Activated T-cell treated with anti-CD3 and anti-CD28 coated beads, Interleukin-2, amount 50 U/mL, for 24 hours (primary cell): ENCODE measurements at regions not wholly inside any gene's neighbourhood (a gene's known extent, or its start where the extent isn't known, plus 50 kb on each side); places are given as distances from the start of the nearest gene placed in this dataset.
A peak's percentile ranks its signal among the peaks of the same experiment; 100 is the strongest.

Experiments used
- DNase-seq: peaks from one replicate; pipeline ENCODE4 v3.0.0-alpha.2; 2020
- H3K27ac Mint-ChIP-seq: 2 replicates; pipeline ENCODE4 v1.8.0; 2020; ENCODE audit warnings: mild to moderate bottlenecking, mixed read lengths
- H3K27me3 Mint-ChIP-seq: 2 replicates; pipeline ENCODE4 v1.8.0; 2020; ENCODE audit warnings: mixed read lengths
- H3K36me3 Mint-ChIP-seq: 2 replicates; pipeline ENCODE4 v1.8.0; 2020; ENCODE audit warnings: low read depth, mixed read lengths
- H3K4me1 Mint-ChIP-seq: 2 replicates; pipeline ENCODE4 v1.8.0; 2020; ENCODE audit warnings: low read depth, mixed read lengths
- H3K4me3 Mint-ChIP-seq: 2 replicates; pipeline ENCODE4 v1.8.0; 2020; ENCODE audit warnings: mild to moderate bottlenecking, moderate library complexity, mixed read lengths
- H3K9me3 Mint-ChIP-seq: 2 replicates; pipeline ENCODE4 v1.8.0; 2020; ENCODE audit warnings: mixed read lengths

DNA sequence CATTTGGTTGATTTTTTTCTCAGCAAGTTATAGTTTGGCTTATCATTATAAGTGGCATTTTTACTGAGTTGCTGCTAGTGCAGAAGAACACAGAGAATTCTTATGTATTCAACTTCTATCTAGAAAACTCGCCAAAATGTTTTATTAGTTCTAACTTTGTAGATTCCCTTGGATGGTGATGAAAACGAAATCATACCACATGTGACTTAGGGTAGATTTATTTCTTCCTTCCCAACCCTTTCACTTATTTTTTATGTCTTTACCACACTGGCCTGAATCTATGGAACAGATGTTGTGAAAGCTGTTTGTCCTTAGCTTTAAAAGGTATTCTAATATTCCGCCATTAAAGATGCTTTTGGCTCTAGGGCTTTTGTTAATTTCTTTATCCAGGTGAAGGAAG lies 503.3 kb upstream of the CFAP20DC start:
- no peaks in the 10 kb centered on the region for H3K36me3 Mint-ChIP-seq
- peaks cover 23% of the 10 kb centered on the region for H3K4me1 Mint-ChIP-seq
- no peaks in the 10 kb centered on the region for H3K27me3 Mint-ChIP-seq
- H3K4me3 Mint-ChIP-seq, result no peak overlapping the region
- no peak overlapping the region for H3K27ac Mint-ChIP-seq
- no peaks in the 10 kb centered on the region for H3K9me3 Mint-ChIP-seq
- DNase-seq, result no peak

DNA sequence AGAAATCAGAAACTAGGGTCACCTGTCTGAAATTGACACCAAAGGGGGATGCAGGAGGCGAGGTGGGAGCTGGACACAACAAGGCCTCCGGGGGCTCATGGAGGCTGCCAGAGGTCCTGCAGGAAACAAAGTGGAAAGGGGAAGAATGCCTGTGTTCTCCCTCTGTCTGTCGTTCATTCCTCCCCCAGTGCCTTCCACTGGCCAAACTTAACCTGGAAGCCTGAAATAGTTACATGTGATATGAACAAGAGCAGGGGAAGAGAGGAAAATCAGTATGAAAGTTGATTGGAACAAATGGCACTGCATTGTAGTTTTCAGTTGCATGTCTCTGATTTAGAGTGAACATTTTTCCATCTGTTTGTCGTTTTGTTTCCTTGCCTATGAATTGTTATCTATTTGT lies 502.0 kb upstream of the CFAP20DC start:
- Mint-ChIP-seq H3K9me3 (no peaks in the 10 kb centered on the region), H3K27ac (no peak overlapping the region), H3K36me3 (no peaks in the 10 kb centered on the region), H3K4me1 (peaks cover 17% of the 10 kb centered on the region), H3K27me3 (no peaks in the 10 kb centered on the region), H3K4me3 (no peak overlapping the region)
- DNase-seq, result no peak

DNA sequence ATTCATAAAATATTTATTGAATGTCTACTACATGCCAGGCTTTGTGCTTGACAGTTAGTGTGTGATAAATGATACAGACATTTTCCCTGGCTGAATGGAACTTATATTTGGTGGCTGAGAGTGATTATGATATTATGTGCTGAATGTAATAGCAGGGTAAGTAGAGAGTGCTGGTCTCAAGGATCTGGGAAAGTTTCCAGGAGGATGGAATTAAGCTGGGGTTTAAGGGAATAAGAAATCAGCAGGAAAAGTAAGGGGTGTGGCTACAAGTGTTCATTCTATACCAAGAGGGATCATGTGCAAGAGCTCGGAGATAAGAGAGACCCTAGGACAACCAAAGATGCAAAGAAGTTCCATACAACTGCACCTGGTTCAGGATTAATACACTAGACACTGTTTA lies 500.1 kb upstream of the CFAP20DC start:
- Mint-ChIP-seq H3K9me3 (no peaks in the 10 kb centered on the region), H3K27ac (no peak overlapping the region), H3K27me3 (no peaks in the 10 kb centered on the region), H3K36me3 (no peaks in the 10 kb centered on the region), H3K4me3 (no peak overlapping the region), H3K4me1 (peaks cover 6% of the 10 kb centered on the region)
- no peak for DNase-seq

DNA sequence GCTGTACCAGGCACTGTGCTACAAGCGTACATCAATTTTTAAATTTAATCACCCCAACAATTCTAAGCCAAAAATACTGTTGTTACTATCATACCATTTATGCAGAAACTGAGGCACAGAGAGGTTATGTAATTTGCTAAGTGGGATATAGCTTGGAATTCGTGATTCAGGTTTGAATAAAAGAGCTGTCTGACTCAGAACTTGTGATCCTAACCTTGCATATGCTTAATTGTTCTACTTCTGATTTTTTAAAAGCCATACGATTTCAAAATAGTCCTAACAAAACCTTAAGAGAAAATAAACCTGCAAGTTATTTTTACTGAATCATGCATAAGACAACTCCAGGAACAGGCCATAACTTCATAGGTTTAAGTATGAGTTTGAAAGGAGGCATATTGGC lies 498.0 kb upstream of the CFAP20DC start:
- Mint-ChIP-seq H3K27ac (no peak overlapping the region), H3K27me3 (no peaks in the 10 kb centered on the region), H3K4me3 (no peak overlapping the region), H3K4me1 (peaks cover 3% of the 10 kb centered on the region), H3K9me3 (no peaks in the 10 kb centered on the region), H3K36me3 (no peaks in the 10 kb centered on the region)
- no peak for DNase-seq

DNA sequence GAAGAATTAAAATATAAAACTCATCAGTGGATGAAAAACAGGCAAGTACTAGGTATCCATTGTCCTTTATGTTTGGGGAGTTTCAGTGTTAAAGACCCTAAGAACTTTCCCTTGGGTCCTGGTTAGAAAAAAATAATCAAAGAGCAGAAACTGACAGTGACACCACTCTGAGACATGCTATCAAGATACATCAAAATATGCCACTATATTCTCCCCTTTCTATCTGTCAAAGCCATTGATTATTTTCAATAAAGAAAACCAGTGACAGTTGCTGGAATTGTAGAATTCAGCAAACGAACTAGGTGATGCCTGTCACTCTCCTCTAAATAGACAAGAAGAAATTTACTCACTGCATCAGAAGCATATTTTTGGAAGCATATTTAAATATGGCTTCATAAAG lies 496.7 kb upstream of the CFAP20DC start:
- Mint-ChIP-seq H3K4me1 (peaks cover 10% of the 10 kb centered on the region), H3K9me3 (no peaks in the 10 kb centered on the region), H3K27ac (no peak overlapping the region), H3K27me3 (no peaks in the 10 kb centered on the region), H3K36me3 (no peaks in the 10 kb centered on the region), H3K4me3 (no peak overlapping the region)
- no peak for DNase-seq

DNA sequence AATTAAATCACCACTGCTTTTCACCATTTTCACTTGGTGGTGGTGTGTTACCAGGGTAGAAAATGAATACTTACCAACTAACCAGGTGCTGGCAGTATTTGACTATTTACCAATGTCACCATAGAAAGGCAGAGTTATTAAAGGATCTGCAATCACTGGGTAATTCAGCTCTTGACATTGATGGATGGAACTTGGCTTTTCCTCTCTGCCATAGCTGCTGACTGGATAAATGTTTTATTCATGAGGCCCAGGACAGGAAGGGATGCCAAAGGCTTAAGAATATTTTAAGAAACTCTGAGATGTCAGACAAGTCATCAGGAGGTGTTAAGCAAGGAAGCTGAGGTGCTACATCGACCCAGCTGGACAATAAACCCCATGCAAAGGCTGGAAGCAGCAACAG lies 495.5 kb upstream of the CFAP20DC start:
- Mint-ChIP-seq H3K9me3 (no peaks in the 10 kb centered on the region), H3K36me3 (no peaks in the 10 kb centered on the region), H3K4me3 (no peak overlapping the region), H3K4me1 (peaks cover 19% of the 10 kb centered on the region), H3K27ac (no peak overlapping the region), H3K27me3 (no peaks in the 10 kb centered on the region)
- no peak for DNase-seq

DNA sequence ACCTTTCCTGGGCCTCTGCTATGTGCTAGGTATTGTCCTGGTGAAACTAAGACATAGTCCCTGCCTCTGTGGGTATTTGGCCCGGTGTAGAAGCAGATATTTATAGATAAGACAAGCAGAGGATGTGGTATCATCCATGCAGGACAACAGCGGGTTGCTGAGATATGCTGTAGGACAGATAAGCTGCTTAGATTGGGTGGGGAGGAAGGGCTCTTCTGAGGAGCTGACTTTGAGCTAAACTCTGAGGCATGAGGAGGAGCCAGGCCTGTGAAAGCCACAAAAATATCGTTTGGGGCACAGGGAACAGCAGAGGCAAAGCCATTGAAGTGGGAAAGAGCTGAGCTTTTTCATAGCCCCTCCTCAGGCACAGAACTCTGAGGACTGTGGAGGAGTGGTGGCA lies 492.5 kb upstream of the CFAP20DC start:
- Mint-ChIP-seq H3K27ac (no peak overlapping the region), H3K36me3 (no peaks in the 10 kb centered on the region), H3K9me3 (no peaks in the 10 kb centered on the region), H3K4me1 (peaks cover 23% of the 10 kb centered on the region), H3K27me3 (no peaks in the 10 kb centered on the region), H3K4me3 (no peak overlapping the region)
- no peak for DNase-seq

DNA sequence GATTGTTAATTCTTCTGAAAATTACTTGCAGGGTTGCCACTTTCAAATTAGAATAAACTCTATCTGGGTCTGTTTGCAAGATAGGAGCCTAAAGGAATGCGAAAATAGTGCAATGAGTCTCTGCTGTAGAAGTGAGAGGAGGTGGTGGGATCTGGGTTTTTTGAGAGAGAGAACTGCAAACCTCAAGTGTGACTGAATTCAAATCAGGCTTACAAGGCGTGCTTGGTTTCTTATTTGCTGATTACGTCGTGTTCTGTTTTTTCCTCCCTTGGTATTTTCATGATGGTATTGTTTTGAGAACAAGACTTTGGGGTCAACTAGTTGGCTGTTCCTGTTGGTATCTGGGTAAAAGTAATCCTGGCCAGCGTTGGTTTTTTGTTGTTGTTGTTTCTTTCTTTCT lies 490.9 kb upstream of the CFAP20DC start:
- H3K27me3 Mint-ChIP-seq, result no peaks in the 10 kb centered on the region
- H3K9me3 Mint-ChIP-seq, result no peaks in the 10 kb centered on the region
- peak overlapping the region; percentile 53 for H3K27ac Mint-ChIP-seq
- no peaks in the 10 kb centered on the region for H3K36me3 Mint-ChIP-seq
- no peak overlapping the region for H3K4me3 Mint-ChIP-seq
- peaks cover 23% of the 10 kb centered on the region for H3K4me1 Mint-ChIP-seq
- DNase-seq, result no peak

DNA sequence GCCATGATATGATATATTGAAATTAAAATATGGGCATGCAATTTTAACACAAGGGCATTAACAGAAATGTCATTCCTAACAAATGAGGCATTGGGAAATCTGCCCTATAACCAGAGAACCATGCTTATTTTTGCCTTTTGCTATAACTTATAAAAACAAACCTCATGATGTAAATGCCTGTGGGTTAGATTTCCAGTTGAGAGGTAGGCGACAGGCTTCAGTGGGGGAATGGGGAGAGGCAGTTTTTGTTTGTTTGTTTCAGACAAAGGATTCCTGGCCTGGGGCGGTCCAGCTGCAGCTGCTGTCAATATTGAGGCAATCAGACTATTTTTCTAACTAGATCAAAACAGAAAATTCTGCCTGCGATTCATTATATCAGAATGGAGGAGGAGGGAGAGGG lies 490.4 kb upstream of the CFAP20DC start:
- Mint-ChIP-seq H3K27me3 (no peaks in the 10 kb centered on the region), H3K4me3 (no peak overlapping the region), H3K27ac (peak overlapping the region; percentile 53), H3K4me1 (peaks cover 23% of the 10 kb centered on the region), H3K36me3 (no peaks in the 10 kb centered on the region), H3K9me3 (no peaks in the 10 kb centered on the region)
- no peak for DNase-seq

DNA sequence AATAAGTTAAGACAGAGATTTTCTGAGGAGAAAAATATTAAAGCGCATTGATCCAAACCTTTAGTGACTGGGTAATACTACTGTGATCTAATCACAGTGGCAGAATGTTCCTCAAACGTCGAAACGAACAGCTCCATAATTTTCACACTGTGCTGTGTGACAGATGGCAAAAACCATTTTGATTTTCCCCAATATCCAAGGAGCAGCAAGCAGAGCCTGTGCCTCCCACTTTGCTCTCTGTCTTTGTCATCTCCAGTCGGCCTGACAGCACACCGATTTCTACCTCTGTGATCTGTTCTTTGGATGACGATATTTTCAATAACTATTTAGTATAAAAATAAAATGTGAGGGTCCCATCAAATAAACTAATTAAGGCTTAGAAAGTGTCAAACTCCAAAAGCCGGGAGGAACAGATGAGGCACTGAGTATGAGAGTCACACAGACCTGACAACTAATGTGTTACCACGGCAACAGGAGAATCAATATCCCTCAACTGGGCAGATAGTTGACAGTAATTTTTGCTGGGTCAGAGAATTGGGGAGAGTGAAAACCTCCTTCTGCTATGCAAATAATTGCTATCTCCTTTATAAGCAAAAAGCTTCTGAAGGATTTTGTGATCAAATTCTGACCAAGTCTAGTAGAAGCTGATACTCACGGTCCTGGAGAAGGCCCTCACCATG lies 489.1 kb upstream of the CFAP20DC start:
- peaks cover 23% of the 10 kb centered on the region for H3K4me1 Mint-ChIP-seq

DNA sequence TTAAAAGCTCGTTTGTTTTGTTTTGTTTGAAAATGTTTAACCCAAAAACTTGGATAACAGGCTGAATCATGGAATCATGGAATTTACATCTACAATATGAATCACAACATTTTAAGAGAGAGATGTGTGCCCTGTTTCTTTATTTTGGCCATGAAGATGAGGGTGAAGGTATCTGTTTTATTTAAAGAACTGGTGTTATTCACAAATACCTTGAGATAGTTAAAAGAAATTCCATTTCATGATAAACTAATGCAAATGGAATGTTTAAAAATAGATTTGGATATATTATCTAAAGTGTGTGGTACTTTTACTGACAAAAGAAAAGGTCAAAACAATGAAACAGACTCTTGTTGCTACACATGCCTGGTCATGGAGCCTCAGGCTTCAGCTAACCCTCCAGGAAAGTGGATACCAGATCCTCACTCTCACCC lies 486.0 kb upstream of the CFAP20DC start:
- no peaks in the 10 kb centered on the region for H3K27me3 Mint-ChIP-seq
- no peaks in the 10 kb centered on the region for H3K9me3 Mint-ChIP-seq
- H3K36me3 Mint-ChIP-seq, result no peaks in the 10 kb centered on the region
- no peak overlapping the region for H3K27ac Mint-ChIP-seq
- H3K4me3 Mint-ChIP-seq, result no peak overlapping the region
- DNase-seq, result no peak
- peaks cover 9% of the 10 kb centered on the region for H3K4me1 Mint-ChIP-seq

More for the DNA sequence above, 489.1 kb upstream of the CFAP20DC start:
- DNase-seq, result no peak
- no peaks in the 10 kb centered on the region for H3K36me3 Mint-ChIP-seq
- no peaks in the 10 kb centered on the region for H3K27me3 Mint-ChIP-seq
- H3K9me3 Mint-ChIP-seq, result no peaks in the 10 kb centered on the region
- H3K27ac Mint-ChIP-seq, result no peak overlapping the region
- H3K4me3 Mint-ChIP-seq, result no peak overlapping the region

DNA sequence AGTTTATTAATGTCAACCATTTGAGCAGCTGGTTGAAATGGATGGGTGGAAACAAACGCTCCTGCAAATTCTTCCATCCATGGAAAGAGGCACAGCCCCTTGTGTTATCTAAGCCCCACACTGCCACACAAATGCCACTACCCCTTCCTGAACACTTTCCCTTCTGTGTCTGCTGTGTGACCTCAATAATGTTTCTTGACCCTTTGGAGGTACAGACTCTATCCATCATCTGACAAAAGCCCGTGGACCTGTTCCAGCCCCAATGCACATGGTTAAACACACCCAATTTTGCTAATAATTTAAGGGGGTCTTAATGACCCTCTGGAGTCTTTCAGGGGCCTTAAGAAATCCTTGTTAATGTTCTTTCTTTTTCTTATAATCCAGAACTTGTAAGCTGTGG lies 482.2 kb upstream of the CFAP20DC start:
- no peaks in the 10 kb centered on the region for H3K9me3 Mint-ChIP-seq
- no peak for DNase-seq
- H3K4me1 Mint-ChIP-seq, result peaks cover 19% of the 10 kb centered on the region
- no peaks in the 10 kb centered on the region for H3K36me3 Mint-ChIP-seq
- no peak overlapping the region for H3K27ac Mint-ChIP-seq
- H3K4me3 Mint-ChIP-seq, result no peak overlapping the region
- no peaks in the 10 kb centered on the region for H3K27me3 Mint-ChIP-seq

DNA sequence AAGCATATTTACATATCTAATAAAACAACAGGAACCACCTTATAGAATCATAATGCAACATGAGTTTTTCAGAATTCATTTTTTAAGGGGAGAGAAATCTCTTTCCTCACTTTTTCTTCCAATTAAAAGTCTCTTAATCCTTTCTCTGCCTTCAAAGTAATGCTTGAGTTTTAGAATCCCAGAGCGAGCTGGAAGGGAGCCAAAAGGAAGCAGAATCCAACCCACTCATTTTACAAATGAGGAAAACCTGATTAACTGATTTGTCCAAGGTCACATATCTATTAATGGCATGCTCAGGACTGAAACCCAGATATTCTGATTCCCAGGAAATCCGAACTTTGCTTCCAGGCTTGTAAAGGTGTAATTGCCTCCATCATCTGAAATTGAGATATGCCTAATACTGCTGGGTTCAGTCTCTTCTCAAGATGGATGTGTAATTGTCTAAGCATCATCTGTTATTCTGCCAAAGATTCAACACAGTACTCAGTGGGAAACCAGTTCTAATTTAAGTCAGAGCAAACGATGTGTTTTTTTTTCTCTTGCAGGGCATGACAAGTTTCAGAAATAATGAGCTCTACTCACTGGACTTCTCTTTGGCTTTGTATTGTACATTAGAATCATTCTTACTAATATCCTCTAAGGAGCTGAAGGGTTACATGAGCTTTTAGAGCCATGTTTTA lies 481.4 kb upstream of the CFAP20DC start:
- H3K27ac Mint-ChIP-seq, result no peak overlapping the region
- H3K4me3 Mint-ChIP-seq, result no peak overlapping the region
- no peaks in the 10 kb centered on the region for H3K36me3 Mint-ChIP-seq

DNA sequence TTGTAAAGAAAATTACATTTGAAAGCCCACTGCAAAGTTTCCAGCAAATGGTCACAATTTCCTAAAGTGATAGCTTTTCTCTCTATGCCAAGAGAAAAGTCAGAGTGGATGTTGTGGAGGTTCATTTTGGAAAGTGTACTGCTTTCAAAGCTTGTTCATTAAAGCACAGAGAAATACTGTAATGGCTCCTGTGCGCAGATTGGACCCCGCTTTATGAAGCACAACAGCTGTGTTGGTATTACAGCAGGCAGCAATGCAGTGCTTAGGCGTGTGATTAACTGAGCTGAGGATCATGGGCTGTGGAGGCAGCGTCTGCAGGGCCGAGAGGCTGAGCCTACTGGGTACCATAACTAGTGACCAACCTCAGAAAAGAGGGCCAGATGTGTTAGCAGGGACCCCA lies 478.4 kb upstream of the CFAP20DC start:
- Mint-ChIP-seq H3K36me3 (no peaks in the 10 kb centered on the region), H3K4me3 (no peak overlapping the region), H3K4me1 (peaks cover 30% of the 10 kb centered on the region), H3K27ac (peak overlapping the region; percentile 52), H3K9me3 (no peaks in the 10 kb centered on the region), H3K27me3 (no peaks in the 10 kb centered on the region)
- no peak for DNase-seq

More for the DNA sequence above, 481.4 kb upstream of the CFAP20DC start:
- Mint-ChIP-seq H3K4me1 (peaks cover 26% of the 10 kb centered on the region), H3K9me3 (no peaks in the 10 kb centered on the region), H3K27me3 (no peaks in the 10 kb centered on the region)
- no peak for DNase-seq

DNA sequence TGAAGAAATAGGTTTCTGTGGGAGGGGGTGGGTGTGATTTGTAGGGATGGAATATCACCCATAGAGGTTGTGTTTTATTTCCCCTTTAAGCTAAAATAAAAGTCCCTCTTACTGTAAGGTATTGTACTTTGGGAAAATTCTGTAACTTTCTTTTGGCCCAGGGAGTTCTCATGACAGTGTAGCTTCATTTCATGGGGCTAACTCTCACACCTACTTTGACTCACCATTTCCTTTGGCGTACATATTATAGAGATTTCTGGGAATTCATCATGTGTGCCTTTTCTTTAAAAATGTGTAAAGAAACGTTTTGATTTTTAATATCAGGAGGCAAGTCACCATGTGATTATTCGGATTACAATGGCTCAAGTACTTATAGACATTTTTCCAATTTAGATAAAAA lies 477.7 kb upstream of the CFAP20DC start:
- H3K36me3 Mint-ChIP-seq, result no peaks in the 10 kb centered on the region
- peaks cover 30% of the 10 kb centered on the region for H3K4me1 Mint-ChIP-seq
- H3K27ac Mint-ChIP-seq, result peak overlapping the region; percentile 87
- DNase-seq, result no peak
- no peak overlapping the region for H3K4me3 Mint-ChIP-seq
- H3K9me3 Mint-ChIP-seq, result no peaks in the 10 kb centered on the region
- no peaks in the 10 kb centered on the region for H3K27me3 Mint-ChIP-seq
